Thyroid gland (tissue), 4 donors: ENCODE measurements at regions not wholly inside any gene's neighbourhood (a gene's known extent, or its start where the extent isn't known, plus 50 kb on each side); places are given as distances from the start of the nearest gene placed in this dataset.

Experiments
- CTCF ChIP-seq, 6 experiments: fragments of 200-600 bp in 3 of 6; fragments of 450-650 bp in 3 of 6; sonication (generic) in 3 of 6; IDR thresholded peaks; one replicate each; pipeline ENCODE4 v1.5.1; 2016 to 2019; ENCODE audit warnings: antibody characterized with exemption in 6 of 6, mild to moderate bottlenecking in 2 of 6, inconsistent platforms in 1 of 6, moderate library complexity in 1 of 6
- POLR2A ChIP-seq, 2 donors: fragments of 450-650 bp; IDR thresholded peaks; one replicate each; pipeline ENCODE4 v1.6.1; 2017; ENCODE audit warnings: antibody characterized with exemption in 2 of 2, mild to moderate bottlenecking in 2 of 2, moderate library complexity in 1 of 2

- TF ChIP-seq CTCF (IDR thresholded peaks at IDR 0.05), result no peak
- no peak for TF ChIP-seq POLR2A (IDR thresholded peaks at IDR 0.05)
Measured at GRCh38 chr10:37010741-37011140, 114.7 kb upstream of the ANKRD30A start.
